NCI-H345 treated with DMSO at 0.1 percent for 48 hours (cell line): ENCODE measurements at regions not wholly inside any gene's neighbourhood (a gene's known extent, or its start where the extent isn't known, plus 50 kb on each side); places are given as distances from the start of the nearest gene placed in this dataset.
"Not testable (repeated sequence)": the region's sequence is repeated elsewhere in the genome, so short reads cannot be mapped to it uniquely, and the experiment has no call there.

Source experiments
- DNase-seq: peaks from one replicate; lab custom pipeline; 2025; ENCODE audit not compliant: unreplicated experiment; lab: John Stamatoyannopoulos, UW

GRCh38 chr2:121147766-121148165, 137.2 kb downstream of the TFCP2L1 start:
- no peak for DNase-seq

GRCh38 chr2:121148481-121148880, 136.5 kb downstream of the TFCP2L1 start:
- DNase-seq = no peak

GRCh38 chr2:121149384-121149783, 135.6 kb downstream of the TFCP2L1 start:
- DNase-seq = no peak

- DNase-seq = no peak
Measured at GRCh38 chr2:121150126-121150525, 134.9 kb downstream of the TFCP2L1 start.

GRCh38 chr2:121150713-121151112, 134.3 kb downstream of the TFCP2L1 start:
- no peak for DNase-seq

- no peak for DNase-seq
Measured at GRCh38 chr2:121151311-121152109, 133.5 kb downstream of the TFCP2L1 start.

GRCh38 chr2:121152861-121153260, 132.1 kb downstream of the TFCP2L1 start:
- no peak for DNase-seq

GRCh38 chr2:121153516-121153915, 131.5 kb downstream of the TFCP2L1 start:
- no peak for DNase-seq

GRCh38 chr2:121155502-121156056, 129.4 kb downstream of the TFCP2L1 start:
- DNase-seq = peak; percentile 9

- DNase-seq = not testable (repeated sequence)
Measured at GRCh38 chr2:121157481-121157880, 127.5 kb downstream of the TFCP2L1 start.

GRCh38 chr2:121159291-121160071, 125.5 kb downstream of the TFCP2L1 start:
- no peak for DNase-seq

- DNase-seq = no peak
Measured at GRCh38 chr2:121160366-121160765, 124.6 kb downstream of the TFCP2L1 start.

- DNase-seq = no peak
Measured at GRCh38 chr2:121161272-121161671, 123.7 kb downstream of the TFCP2L1 start.

GRCh38 chr2:121162893-121163292, 122.1 kb downstream of the TFCP2L1 start:
- DNase-seq = no peak

- no peak for DNase-seq
Measured at GRCh38 chr2:121164042-121164441, 121.0 kb downstream of the TFCP2L1 start.

- DNase-seq = no peak
Measured at GRCh38 chr2:121165038-121165542, 119.9 kb downstream of the TFCP2L1 start.
